ENCODE measurements at regions not wholly inside any gene's neighbourhood (a gene's known extent, or its start where the extent isn't known, plus 50 kb on each side); places are given as distances from the start of the nearest gene placed in this dataset.

GRCh38 chr1:4954392-4954791 lies 300.0 kb downstream of the AJAP1 start:
- TF ChIP-seq POLR2A (IDR thresholded peaks at IDR 0.05) (no peak), CTCF (IDR thresholded peaks at IDR 0.05) (no peak), EP300 (IDR thresholded peaks at IDR 0.05) (no peak)
